HEK293 (cell line): ENCODE measurements at regions not wholly inside any gene's neighbourhood (a gene's known extent, or its start where the extent isn't known, plus 50 kb on each side); places are given as distances from the start of the nearest gene placed in this dataset.

ENCODE experiments used
- CTCF ChIA-PET: fragments of 350-600 bp; formaldehyde crosslinking; extraction: SDS; loops from one replicate; lab custom pipeline; 2021; ENCODE audit warnings: antibody characterized with exemption; lab: Yijun Ruan, JAX
- POLR2A ChIA-PET: fragments of 300-600 bp; formaldehyde crosslinking; extraction: SDS; loops from one replicate; lab custom pipeline; 2020; ENCODE audit warnings: antibody characterized with exemption, inconsistent platforms; lab: Yijun Ruan, JAX
- H3K27ac ChIP-seq: fragments of 200-500 bp; sonication (Bioruptor generic); 2 replicates; pipeline ENCODE4 v1.5.1; 2014; ENCODE audit warnings: low read depth, low read length, control low read depth, inconsistent platforms; ENCODE audit errors: extremely low read depth
- H3K36me3 ChIP-seq, 2 experiments: fragments of 200-500 bp in 1 of 2; sonication (Bioruptor generic) in 1 of 2; 1 replicate in 1 of 2; 2 replicates in 1 of 2; pipeline ENCODE4 v1.5.1; 2014 to 2017; ENCODE audit warnings: inconsistent platforms in 2 of 2, low read length in 2 of 2; ENCODE audit not compliant: control insufficient read depth in 2 of 2, insufficient read depth in 1 of 2
- H3K4me1 ChIP-seq: fragments of 200-500 bp; sonication (Bioruptor generic); 2 replicates; pipeline ENCODE4 v1.5.1; 2014; ENCODE audit warnings: mild to moderate bottlenecking, low read length, inconsistent platforms; ENCODE audit not compliant: control insufficient read depth, insufficient read depth
- H3K4me3 ChIP-seq: 2 replicates; pipeline ENCODE4 v1.5.1; 2011; ENCODE audit warnings: low read depth, mild to moderate bottlenecking, control low read depth, low read length, moderate library complexity
- H3K9me3 ChIP-seq: fragments of 200-500 bp; sonication (Bioruptor generic); 2 replicates; pipeline ENCODE4 v1.5.1; 2014; ENCODE audit warnings: low read depth, low read length, inconsistent platforms; ENCODE audit not compliant: control insufficient read depth, insufficient read depth
- ELK4 ChIP-seq: IDR thresholded peaks from 2 replicates; pipeline ENCODE4 v1.6.1; 2011; ENCODE audit warnings: mild to moderate bottlenecking, low read depth, low read length, borderline replicate concordance
- FEZF1 ChIP-seq: fragments of 450-650 bp; formaldehyde crosslinking; IDR thresholded peaks from 2 replicates; pipeline ENCODE4 v1.5.1; 2016; ENCODE audit warnings: missing biosample characterization, missing genetic modification characterization
- GLIS1 ChIP-seq: fragments of 450-650 bp; formaldehyde crosslinking; IDR thresholded peaks from 2 replicates; pipeline ENCODE4 v1.5.1; 2016; ENCODE audit warnings: missing biosample characterization, missing genetic modification characterization
- KLF16 ChIP-seq: fragments of 450-650 bp; formaldehyde crosslinking; IDR thresholded peaks from 2 replicates; pipeline ENCODE4 v1.5.1; 2017; ENCODE audit warnings: missing biosample characterization, missing genetic modification characterization
- PBX3 ChIP-seq: sonication (generic); formaldehyde crosslinking; IDR thresholded peaks from 2 replicates; pipeline ENCODE4 v1.8.1; 2022; ENCODE audit warnings: mild to moderate bottlenecking, moderate library complexity, missing genetic modification reagents
- PRDM1 ChIP-seq: fragments of 450-650 bp; formaldehyde crosslinking; IDR thresholded peaks from 2 replicates; pipeline ENCODE4; 2016; ENCODE audit warnings: missing biosample characterization, missing genetic modification characterization
- SP7 ChIP-seq: fragments of 450-650 bp; formaldehyde crosslinking; IDR thresholded peaks from 2 replicates; pipeline ENCODE4 v1.5.1; 2016; ENCODE audit warnings: missing biosample characterization, missing genetic modification characterization
- ZBTB26 ChIP-seq: fragments of 450-650 bp; formaldehyde crosslinking; optimal IDR thresholded peaks from 2 replicates; pipeline ENCODE3; 2016; ENCODE audit warnings: missing biosample characterization, mild to moderate bottlenecking, missing genetic modification characterization
- ZFP3 ChIP-seq: fragments of 450-650 bp; formaldehyde crosslinking; IDR thresholded peaks from 2 replicates; pipeline ENCODE4 v1.5.1; 2016; ENCODE audit warnings: low read depth, missing biosample characterization, missing genetic modification characterization
- ZNF221 ChIP-seq: fragments of 450-650 bp; formaldehyde crosslinking; IDR thresholded peaks from 2 replicates; pipeline ENCODE4 v1.5.1; 2017; ENCODE audit warnings: missing biosample characterization, missing genetic modification characterization, borderline replicate concordance
- ZNF341 ChIP-seq: fragments of 450-650 bp; formaldehyde crosslinking; IDR thresholded peaks from 2 replicates; pipeline ENCODE4; 2016; ENCODE audit warnings: low read depth, missing biosample characterization, missing genetic modification characterization
- ZNF37A ChIP-seq: fragments of 450-650 bp; IDR thresholded peaks from 2 replicates; pipeline ENCODE4 v1.5.1; 2018; ENCODE audit warnings: missing biosample characterization, missing genetic modification characterization
- ZNF518A ChIP-seq: fragments of 450-650 bp; formaldehyde crosslinking; conservative IDR thresholded peaks from 2 replicates; pipeline ENCODE4 v1.5.1; 2016; ENCODE audit warnings: low read depth, missing biosample characterization, missing genetic modification characterization
- ZNF530 ChIP-seq: fragments of 450-650 bp; formaldehyde crosslinking; IDR thresholded peaks from 2 replicates; pipeline ENCODE4 v1.5.1; 2016; ENCODE audit warnings: low read depth, missing biosample characterization, missing genetic modification characterization
- ZNF585B ChIP-seq: fragments of 450-650 bp; formaldehyde crosslinking; IDR thresholded peaks from 2 replicates; pipeline ENCODE4 v1.5.1; 2016; ENCODE audit warnings: missing biosample characterization, missing genetic modification characterization
- ZNF629 ChIP-seq: fragments of 450-650 bp; formaldehyde crosslinking; IDR thresholded peaks from 2 replicates; pipeline ENCODE4 v1.5.1; 2017; ENCODE audit warnings: missing biosample characterization, missing genetic modification characterization
- ZNF704 ChIP-seq: fragments of 450-650 bp; formaldehyde crosslinking; IDR thresholded peaks from 2 replicates; pipeline ENCODE4 v1.5.1; 2016; ENCODE audit warnings: missing biosample characterization, missing genetic modification characterization
- ZNF830 ChIP-seq: fragments of 450-650 bp; IDR thresholded peaks from 2 replicates; pipeline ENCODE4 v1.5.0; 2018; ENCODE audit warnings: missing biosample characterization, missing genetic modification characterization, low read depth, mild to moderate bottlenecking, moderate library complexity
- ZSCAN4 ChIP-seq: fragments of 450-650 bp; formaldehyde crosslinking; IDR thresholded peaks from 2 replicates; pipeline ENCODE4 v1.5.1; 2017; ENCODE audit warnings: missing biosample characterization, missing genetic modification characterization

GRCh38 chr1:191582169-191582568 is 576.1 kb upstream of the RGS18 start (continued):
- TF ChIP-seq ZBTB26 (tag by site-specific recombination) (no peak), ZNF830 (no peak)

GRCh38 chr1:191585095-191585494 is 573.2 kb upstream of the RGS18 start:
- H3K4me3 ChIP-seq = no peak overlapping the region
- CTCF ChIA-PET = interaction anchor here (0.7 kb wide), 1 partner anchor 580 kb away, joined by 3 read pairs; no protein-coding TSS in a partner anchor
- TF ChIP-seq KLF16 (no peak), ZNF518A (tag by site-specific recombination) (no peak), ZNF585B (no peak), ZNF704 (tag by site-specific recombination) (no peak), ZNF341 (no peak), PBX3 (CRISPR knock-in tag) (no peak), ZNF221 (no peak), ZNF37A (tag by site-specific recombination) (no peak)
- POLR2A ChIA-PET = no interaction called here
- no peak overlapping the region for H3K27ac ChIP-seq
- H3K9me3 ChIP-seq = no peaks in the 10 kb centered on the region
- H3K36me3 ChIP-seq = no peaks in the 10 kb centered on the region
- H3K4me1 ChIP-seq = no peaks in the 10 kb centered on the region

- Histone ChIP-seq H3K27ac (no peak overlapping the region), H3K9me3 (no peaks in the 10 kb centered on the region), H3K4me1 (no peaks in the 10 kb centered on the region), H3K36me3 (no peaks in the 10 kb centered on the region), H3K4me3 (no peak overlapping the region)
- POLR2A ChIA-PET = no interaction called here
- TF ChIP-seq ZFP3 (tag by site-specific recombination) = no peak
- CTCF ChIA-PET = no interaction called here
Measured at GRCh38 chr1:191588905-191589304, 569.4 kb upstream of the RGS18 start.

DNA sequence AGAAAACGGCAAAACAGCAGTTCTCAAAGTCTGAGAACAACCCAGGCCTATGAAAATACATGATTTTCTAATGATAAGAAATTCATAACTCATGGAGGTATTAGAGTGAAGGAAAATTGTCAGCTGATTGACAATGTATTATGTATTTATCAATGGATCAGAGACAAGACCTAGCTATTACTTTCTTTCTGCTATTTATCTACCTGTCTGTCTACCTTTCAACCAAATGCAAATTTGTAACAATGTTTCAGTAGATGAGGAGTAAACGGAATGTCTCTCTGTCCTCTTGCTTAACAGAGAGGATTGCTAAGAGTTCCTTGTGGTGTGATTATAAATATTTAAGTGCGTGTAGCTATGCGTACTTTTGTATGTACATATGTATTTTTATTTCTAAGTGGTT is 568.7 kb upstream of the RGS18 start:
- Histone ChIP-seq H3K9me3 (no peaks in the 10 kb centered on the region), H3K4me1 (no peaks in the 10 kb centered on the region), H3K36me3 (no peaks in the 10 kb centered on the region), H3K27ac (no peak overlapping the region), H3K4me3 (no peak overlapping the region)
- CTCF ChIA-PET = no interaction called here
- POLR2A ChIA-PET = no interaction called here
- TF ChIP-seq ZNF530 = no peak
- TF ChIP-seq ELK4 = no peak
- no peak for TF ChIP-seq FEZF1
- TF ChIP-seq ZNF629 (tag by site-specific recombination) = no peak
- TF ChIP-seq GLIS1 (tag by site-specific recombination) = no peak
- TF ChIP-seq SP7 = no peak
- no peak for TF ChIP-seq PRDM1
- no peak for TF ChIP-seq ZSCAN4 (tag by site-specific recombination)
